ENCODE measurements at regions not wholly inside any gene's neighbourhood (a gene's known extent, or its start where the extent isn't known, plus 50 kb on each side); places are given as distances from the start of the nearest gene placed in this dataset.
A peak's percentile ranks its signal among the peaks of the same experiment; 100 is the strongest.

- TF ChIP-seq, protein P1, sequence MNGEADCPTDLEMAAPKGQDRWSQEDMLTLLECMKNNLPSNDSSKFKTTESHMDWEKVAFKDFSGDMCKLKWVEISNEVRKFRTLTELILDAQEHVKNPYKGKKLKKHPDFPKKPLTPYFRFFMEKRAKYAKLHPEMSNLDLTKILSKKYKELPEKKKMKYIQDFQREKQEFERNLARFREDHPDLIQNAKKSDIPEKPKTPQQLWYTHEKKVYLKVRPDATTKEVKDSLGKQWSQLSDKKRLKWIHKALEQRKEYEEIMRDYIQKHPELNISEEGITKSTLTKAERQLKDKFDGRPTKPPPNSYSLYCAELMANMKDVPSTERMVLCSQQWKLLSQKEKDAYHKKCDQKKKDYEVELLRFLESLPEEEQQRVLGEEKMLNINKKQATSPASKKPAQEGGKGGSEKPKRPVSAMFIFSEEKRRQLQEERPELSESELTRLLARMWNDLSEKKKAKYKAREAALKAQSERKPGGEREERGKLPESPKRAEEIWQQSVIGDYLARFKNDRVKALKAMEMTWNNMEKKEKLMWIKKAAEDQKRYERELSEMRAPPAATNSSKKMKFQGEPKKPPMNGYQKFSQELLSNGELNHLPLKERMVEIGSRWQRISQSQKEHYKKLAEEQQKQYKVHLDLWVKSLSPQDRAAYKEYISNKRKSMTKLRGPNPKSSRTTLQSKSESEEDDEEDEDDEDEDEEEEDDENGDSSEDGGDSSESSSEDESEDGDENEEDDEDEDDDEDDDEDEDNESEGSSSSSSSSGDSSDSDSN (IDR thresholded peaks at IDR 0.05; ENCODE audit: borderline replicate concordance in 1 of 2, low read depth in 2 of 2, low read length in 2 of 2): 0 out of 4 replicates have a peak, but pooled peaks of 1 of the 2 experiments have one; percentile 27
- TF ChIP-seq BHLHE40 (IDR thresholded peaks at IDR 0.05; ENCODE audit: low read length) (peak; percentile 35; the same call in 1 of the 2 replicates), RUNX1 (IDR thresholded peaks at IDR 0.05; ENCODE audit: low read depth) (no peak), JUN (IDR thresholded peaks at IDR 0.05; ENCODE audit: borderline replicate concordance, low read depth, low read length) (no peak), JUN (CRISPR knock-in tag; IDR thresholded peaks at IDR 0.05; ENCODE audit: borderline replicate concordance) (no peak), LARP7 (IDR thresholded peaks at IDR 0.05) (no peak), BCL6 (CRISPR knock-in tag; IDR thresholded peaks at IDR 0.05) (no peak), SMARCA5 (IDR thresholded peaks at IDR 0.05) (no peak), ZNF583 (CRISPR knock-in tag; IDR thresholded peaks at IDR 0.05) (no peak), CHD2 (IDR thresholded peaks at IDR 0.05; ENCODE audit: low read depth, low read length) (no peak), ATF7 (IDR thresholded peaks at IDR 0.05) (peak; percentile 27; the same call in 1 of the 2 replicates), U2AF2 (optimal IDR thresholded peaks at IDR 0.05; ENCODE audit: low read depth, low read length) (no peak), HDAC3 (IDR thresholded peaks at IDR 0.05; ENCODE audit: borderline replicate concordance, partially characterized antibody) (no peak), CTBP1 (IDR thresholded peaks at IDR 0.05; ENCODE audit: borderline replicate concordance) (peak; percentile 49; the same call in 1 of the 2 replicates), KAT7 (CRISPR knock-in tag; IDR thresholded peaks at IDR 0.05; ENCODE audit: borderline replicate concordance) (no peak), RFX1 (IDR thresholded peaks at IDR 0.05) (peak; percentile 61), RB1 (IDR thresholded peaks at IDR 0.05; ENCODE audit: low read depth) (no peak), MNT (conservative IDR thresholded peaks at IDR 0.05) (peak in 1 of 2 experiments; percentile 40; a peak in 1 of 4 replicates), NFE2L1 (tag; IDR thresholded peaks at IDR 0.05; ENCODE audit: borderline replicate concordance, low read depth) (no peak), FOSL1 (tag; conservative IDR thresholded peaks at IDR 0.05) (peak; percentile 80), CBX3 (IDR thresholded peaks at IDR 0.05; ENCODE audit: borderline replicate concordance in 1 of 2, low read length in 2 of 2) (peak in 1 of 2 experiments; percentile 62; a peak in 1 of 3 replicates), NCOR1 (IDR thresholded peaks at IDR 0.05) (peak; percentile 58), BRD4 (IDR thresholded peaks at IDR 0.05) (no peak), TCF7L2 (IDR thresholded peaks at IDR 0.05; ENCODE audit: low read depth, low read length) (no peak)
- TF ChIP-seq, protein P2, sequence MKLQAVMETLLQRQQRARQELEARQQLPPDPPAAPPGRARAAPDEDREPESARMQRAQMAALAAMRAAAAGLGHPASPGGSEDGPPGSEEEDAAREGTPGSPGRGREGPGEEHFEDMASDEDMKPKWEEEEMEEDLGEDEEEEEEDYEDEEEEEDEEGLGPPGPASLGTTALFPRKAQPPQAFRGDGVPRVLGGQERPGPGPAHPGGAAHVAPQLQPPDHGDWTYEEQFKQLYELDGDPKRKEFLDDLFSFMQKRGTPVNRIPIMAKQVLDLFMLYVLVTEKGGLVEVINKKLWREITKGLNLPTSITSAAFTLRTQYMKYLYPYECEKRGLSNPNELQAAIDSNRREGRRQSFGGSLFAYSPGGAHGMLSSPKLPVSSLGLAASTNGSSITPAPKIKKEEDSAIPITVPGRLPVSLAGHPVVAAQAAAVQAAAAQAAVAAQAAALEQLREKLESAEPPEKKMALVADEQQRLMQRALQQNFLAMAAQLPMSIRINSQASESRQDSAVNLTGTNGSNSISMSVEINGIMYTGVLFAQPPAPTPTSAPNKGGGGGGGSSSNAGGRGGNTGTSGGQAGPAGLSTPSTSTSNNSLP (IDR thresholded peaks at IDR 0.05; ENCODE audit: borderline replicate concordance, low read depth, low read length): no peak
Observed at GRCh38 chr13:108572782-108573211, 56.6 kb upstream of the MYO16 start (continued).

Measured in K562 (cell line).